ENCODE measurements at regions not wholly inside any gene's neighbourhood (a gene's known extent, or its start where the extent isn't known, plus 50 kb on each side); places are given as distances from the start of the nearest gene placed in this dataset.

GRCh38 chr14:98474900-98475299 is 797.1 kb downstream of the BCL11B start:
- no peak for TF ChIP-seq CTCF (IDR thresholded peaks at IDR 0.05)
- TF ChIP-seq POLR2AphosphoS5 (IDR thresholded peaks at IDR 0.05), result no peak

Data from prostate gland (tissue), 2 donors.